DOHH2 (cell line): ENCODE measurements at regions not wholly inside any gene's neighbourhood (a gene's known extent, or its start where the extent isn't known, plus 50 kb on each side); places are given as distances from the start of the nearest gene placed in this dataset.

Experiments
- H3F3A ChIP-seq: fragments of 200-600 bp; sonication (generic), shearing (Covaris generic); 2 replicates; pipeline ENCODE4 v1.6.0; 2016; ENCODE audit warnings: antibody characterized with exemption, mild to moderate bottlenecking; ENCODE audit not compliant: control insufficient read depth, insufficient read depth
- H3K27ac ChIP-seq: fragments of 200-600 bp; sonication (generic); 2 replicates; pipeline ENCODE4 v1.5.1; 2014; ENCODE audit warnings: low read depth, mild to moderate bottlenecking, low read length, moderate library complexity
- H3K27me3 ChIP-seq: fragments of 200-600 bp; sonication (generic); 2 replicates; pipeline ENCODE4 v1.6.1; 2014; ENCODE audit warnings: mild to moderate bottlenecking, low read length, mixed read lengths; ENCODE audit not compliant: control insufficient read depth
- H3K36me3 ChIP-seq: fragments of 200-600 bp; sonication (generic); 2 replicates; pipeline ENCODE4 v1.6.1; 2014; ENCODE audit warnings: mild to moderate bottlenecking, low read length, moderate library complexity, mixed read lengths; ENCODE audit not compliant: control insufficient read depth
- H3K4me1 ChIP-seq: fragments of 200-600 bp; sonication (generic); 2 replicates; pipeline ENCODE4 v1.6.1; 2014; ENCODE audit warnings: mild to moderate bottlenecking, low read length, mixed read lengths; ENCODE audit not compliant: control insufficient read depth
- H3K4me2 ChIP-seq: fragments of 200-600 bp; sonication (generic); 2 replicates; pipeline ENCODE4 v1.6.0; 2014; ENCODE audit warnings: mild to moderate bottlenecking, low read length, moderate library complexity
- H3K4me3 ChIP-seq: fragments of 200-600 bp; sonication (generic); 2 replicates; pipeline ENCODE4 v1.5.1; 2014; ENCODE audit warnings: mild to moderate bottlenecking, low read length, mixed read lengths
- H3K79me2 ChIP-seq: fragments of 200-600 bp; sonication (generic); 2 replicates; pipeline ENCODE4 v1.6.1; 2014; ENCODE audit warnings: mild to moderate bottlenecking, low read length, mixed read lengths; ENCODE audit not compliant: control insufficient read depth
- H3K9me2 ChIP-seq: fragments of 200-600 bp; sonication (generic); replicated peaks from 2 replicates; pipeline ENCODE4 v1.6.1; 2014; ENCODE audit warnings: mild to moderate bottlenecking, low read length, mixed read lengths; ENCODE audit not compliant: control insufficient read depth
- H3K9me3 ChIP-seq: fragments of 200-600 bp; sonication (generic); 2 replicates; pipeline ENCODE4 v1.6.1; 2014; ENCODE audit warnings: antibody characterized with exemption, low read length, mixed read lengths; ENCODE audit not compliant: control insufficient read depth, insufficient read depth
- H4K20me1 ChIP-seq: fragments of 200-600 bp; sonication (generic); 2 replicates; pipeline ENCODE4 v1.6.0; 2014; ENCODE audit warnings: low read depth, mild to moderate bottlenecking, antibody characterized with exemption, low read length, moderate library complexity; ENCODE audit not compliant: control insufficient read depth, insufficient read depth
- CTCF ChIP-seq: fragments of 200-600 bp; sonication (generic); IDR thresholded peaks from one replicate; pipeline ENCODE4 v1.5.1; 2014; ENCODE audit warnings: antibody characterized with exemption, mild to moderate bottlenecking, low read depth, low read length; ENCODE audit not compliant: poor library complexity, severe bottlenecking
- EZH2phosphoT487 ChIP-seq: fragments of 200-600 bp; sonication (generic); IDR thresholded peaks from 2 replicates; pipeline ENCODE4 v1.6.1; 2017; ENCODE audit warnings: borderline replicate concordance, mild to moderate bottlenecking, antibody characterized with exemption, low read length, moderate library complexity, mixed read lengths

GRCh38 chr14:36450550-36450949 lies 69.5 kb downstream of the NKX2-1 start:
- Histone ChIP-seq H3K27me3 (no peaks in the 10 kb centered on the region), H4K20me1 (no peaks in the 10 kb centered on the region), H3K9me2 (no peaks in the 10 kb centered on the region), H3K79me2 (no peaks in the 10 kb centered on the region), H3F3A (no peaks in the 10 kb centered on the region), H3K9me3 (no peaks in the 10 kb centered on the region), H3K36me3 (no peaks in the 10 kb centered on the region), H3K4me3 (no peak overlapping the region), H3K4me1 (no peaks in the 10 kb centered on the region), H3K4me2 (no peak overlapping the region), H3K27ac (no peak overlapping the region)
- no peak for TF ChIP-seq EZH2phosphoT487
- no peak for TF ChIP-seq CTCF

GRCh38 chr14:36449903-36450302 lies 70.1 kb downstream of the NKX2-1 start:
- Histone ChIP-seq H3K36me3 (no peaks in the 10 kb centered on the region), H3K4me1 (no peaks in the 10 kb centered on the region), H3K27me3 (no peaks in the 10 kb centered on the region), H3K79me2 (no peaks in the 10 kb centered on the region), H3K4me2 (no peak overlapping the region), H3K27ac (no peak overlapping the region), H3K4me3 (no peak overlapping the region), H3F3A (no peaks in the 10 kb centered on the region), H4K20me1 (no peaks in the 10 kb centered on the region), H3K9me2 (no peaks in the 10 kb centered on the region), H3K9me3 (no peaks in the 10 kb centered on the region)
- TF ChIP-seq EZH2phosphoT487 (no peak), CTCF (no peak)

DNA sequence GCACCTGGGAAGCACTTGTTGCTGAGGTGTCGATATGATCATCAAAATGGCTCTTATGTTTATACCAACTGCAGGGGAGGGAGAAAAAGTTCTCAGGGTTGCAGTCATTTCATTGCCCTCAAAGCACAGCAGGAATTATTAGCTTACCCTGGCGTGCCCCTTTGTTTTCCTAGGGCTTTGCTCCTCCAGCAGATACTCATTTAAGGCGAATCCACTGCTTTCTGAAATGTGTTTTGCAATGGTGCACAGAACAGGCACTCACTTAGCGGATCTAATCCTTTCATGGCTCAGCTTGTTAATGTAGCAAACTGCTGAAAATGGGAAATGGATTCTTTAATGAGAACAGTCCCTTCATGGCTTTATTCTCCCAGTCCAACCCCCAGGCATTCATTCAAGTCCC lies 76.7 kb downstream of the NKX2-1 start:
- TF ChIP-seq CTCF (no peak), EZH2phosphoT487 (no peak)
- H3K4me2 ChIP-seq = no peak overlapping the region
- no peaks in the 10 kb centered on the region for H3K27me3 ChIP-seq
- H3K9me2 ChIP-seq = no peaks in the 10 kb centered on the region
- no peaks in the 10 kb centered on the region for H3K36me3 ChIP-seq
- no peaks in the 10 kb centered on the region for H3K9me3 ChIP-seq
- no peaks in the 10 kb centered on the region for H3K4me1 ChIP-seq
- H4K20me1 ChIP-seq = no peaks in the 10 kb centered on the region
- H3K4me3 ChIP-seq = no peak overlapping the region
- H3K79me2 ChIP-seq = no peaks in the 10 kb centered on the region
- H3K27ac ChIP-seq = no peak overlapping the region
- no peaks in the 10 kb centered on the region for H3F3A ChIP-seq

GRCh38 chr14:36442824-36443241 lies 77.2 kb downstream of the NKX2-1 start:
- Histone ChIP-seq H4K20me1 (no peaks in the 10 kb centered on the region), H3K4me3 (no peak overlapping the region), H3K4me2 (no peak overlapping the region), H3K27me3 (no peaks in the 10 kb centered on the region), H3K79me2 (no peaks in the 10 kb centered on the region), H3K4me1 (no peaks in the 10 kb centered on the region), H3K9me2 (no peaks in the 10 kb centered on the region), H3F3A (no peaks in the 10 kb centered on the region), H3K9me3 (no peaks in the 10 kb centered on the region), H3K27ac (no peak overlapping the region), H3K36me3 (no peaks in the 10 kb centered on the region)
- no peak for TF ChIP-seq EZH2phosphoT487
- TF ChIP-seq CTCF = no peak
